NCI-H187 (cell line): ENCODE measurements at regions not wholly inside any gene's neighbourhood (a gene's known extent, or its start where the extent isn't known, plus 50 kb on each side); places are given as distances from the start of the nearest gene placed in this dataset.
"Not testable (repeated sequence)": the region's sequence is repeated elsewhere in the genome, so short reads cannot be mapped to it uniquely, and the experiment has no call there.

ENCODE experiments used
- DNase-seq, 2 experiments: peaks; one replicate each; lab custom pipeline; 2025; lab: John Stamatoyannopoulos, UW

GRCh38 chr3:80978216-80978969 is 783.1 kb downstream of the GBE1 start:
- DNase-seq = no peak

GRCh38 chr3:80970292-80970691 is 791.2 kb downstream of the GBE1 start:
- no peak for DNase-seq

GRCh38 chr3:80929576-80929975 is 831.9 kb downstream of the GBE1 start:
- no peak for DNase-seq

GRCh38 chr3:80914854-80915253 is 846.6 kb downstream of the GBE1 start:
- DNase-seq = no peak

- DNase-seq = no peak
Measured at GRCh38 chr3:80898211-80898610, 863.2 kb downstream of the GBE1 start.

GRCh38 chr3:80897005-80897404 is 864.4 kb downstream of the GBE1 start:
- not testable (repeated sequence) for DNase-seq

GRCh38 chr3:80890571-80890970 is 870.9 kb downstream of the GBE1 start:
- DNase-seq = no peak

GRCh38 chr3:80889535-80889934 is 871.9 kb downstream of the GBE1 start:
- no peak for DNase-seq

GRCh38 chr3:80870476-80871041 is 890.9 kb downstream of the GBE1 start:
- no peak for DNase-seq

- DNase-seq = no peak
Measured at GRCh38 chr3:80855482-80855881, 906.0 kb downstream of the GBE1 start.

- DNase-seq = no peak
Measured at GRCh38 chr3:80836395-80836794, 925.0 kb downstream of the GBE1 start.

GRCh38 chr3:80807577-80807976 is 953.9 kb downstream of the GBE1 start:
- DNase-seq = no peak

- DNase-seq = no peak
Measured at GRCh38 chr3:80806673-80807072, 954.8 kb downstream of the GBE1 start.

GRCh38 chr3:80788914-80789313 is 972.5 kb downstream of the GBE1 start:
- no peak for DNase-seq

GRCh38 chr3:80785875-80786274 is 975.6 kb downstream of the GBE1 start:
- DNase-seq = no peak

- DNase-seq = no peak
Measured at GRCh38 chr3:80785475-80785874, 976.0 kb downstream of the GBE1 start.

- no peak for DNase-seq
Measured at GRCh38 chr3:80771085-80771484, 990.4 kb downstream of the GBE1 start.

GRCh38 chr3:80770106-80771074 is 991.1 kb downstream of the GBE1 start:
- DNase-seq = no peak

- DNase-seq = no peak
Measured at GRCh38 chr3:80769683-80770082, 991.8 kb downstream of the GBE1 start.

GRCh38 chr3:80767604-80768003 is 993.8 kb downstream of the GBE1 start:
- no peak for DNase-seq

- DNase-seq = no peak
Measured at GRCh38 chr3:80754969-80755368, 987.2 kb upstream of the ROBO1 start.

GRCh38 chr3:80753021-80753420 is 985.2 kb upstream of the ROBO1 start:
- DNase-seq = no peak

- no peak for DNase-seq
Measured at GRCh38 chr3:80750637-80751036, 982.8 kb upstream of the ROBO1 start.
